A549 (cell line): ENCODE measurements at regions not wholly inside any gene's neighbourhood (a gene's known extent, or its start where the extent isn't known, plus 50 kb on each side); places are given as distances from the start of the nearest gene placed in this dataset.

ENCODE experiments used
- ATAC-seq, 2 experiments: fragments of 200-7000 bp in 1 of 2; fragments of >200 bp in 1 of 2; cut with Nextera tagmentation in 1 of 2; cut with Tn5 transposase in 1 of 2; 3 replicates each; pipeline versions ENCODE4 v1.8.0 to v1.9.1; 2018 to 2020; ENCODE audit warnings: mild to moderate bottlenecking in 1 of 2, moderate library complexity in 1 of 2
- CTCF ChIA-PET: fragments of 300-600 bp; sonication (Branson Sonifier 250); formaldehyde crosslinking; extraction: SDS; loops from one replicate; lab custom pipeline; 2021; ENCODE audit warnings: antibody characterized with exemption, inconsistent platforms; lab: Yijun Ruan, JAX
- POLR2A ChIA-PET: fragments of 350-600 bp; formaldehyde crosslinking; extraction: SDS; loops from one replicate; lab custom pipeline; 2021; ENCODE audit warnings: antibody characterized with exemption, inconsistent platforms; lab: Yijun Ruan, JAX
- DNase-seq, 2 experiments: peaks; one replicate each; pipeline versions ENCODE4 v3.0.0 to v3.0.0-alpha.2; 2011 to 2016; ENCODE audit warnings: low read depth in 1 of 2, low spot score in 1 of 2
- FAIRE-seq: peaks from 2 replicates; lab custom pipeline; 2011; peaks lifted over from hg19 to GRCh38; lab: Jason Lieb, UNC
- H3K27ac ChIP-seq, 2 experiments: fragments of >200 bp; sonication (Bioruptor Twin); formaldehyde crosslinking; 3 replicates each; pipeline ENCODE4 v1.5.1; 2016 to 2017
- H3K4me1 ChIP-seq: fragments of >200 bp; sonication (Bioruptor Twin); formaldehyde crosslinking; 3 replicates; pipeline ENCODE4 v1.6.1; 2016
- H3K4me2 ChIP-seq: fragments of >200 bp; sonication (Bioruptor Twin); formaldehyde crosslinking; 3 replicates; pipeline ENCODE4 v1.6.1; 2016
- H3K4me3 ChIP-seq: fragments of >200 bp; sonication (Bioruptor Twin); formaldehyde crosslinking; 3 replicates; pipeline ENCODE4 v1.5.1; 2016
- H3K9me3 ChIP-seq: fragments of >200 bp; sonication (Bioruptor Twin); formaldehyde crosslinking; 3 replicates; pipeline ENCODE4 v1.6.1; 2016
- BCL3 ChIP-seq: fragments of >200 bp; sonication (Bioruptor Twin); formaldehyde crosslinking; IDR thresholded peaks from 3 replicates; pipeline ENCODE4 v1.6.1; 2016
- CBX2 ChIP-seq: fragments of 200-600 bp; sonication (generic); IDR thresholded peaks from 2 replicates; pipeline ENCODE4 v1.6.1; 2016; ENCODE audit warnings: low read depth, mild to moderate bottlenecking, borderline replicate concordance
- CBX8 ChIP-seq: fragments of 200-600 bp; sonication (generic); IDR thresholded peaks from 2 replicates; pipeline ENCODE4 v1.6.1; 2016
- CEBPB ChIP-seq, 2 experiments: fragments of >200 bp in 1 of 2; sonication (Bioruptor Twin) in 1 of 2; formaldehyde crosslinking in 1 of 2; IDR thresholded peaks; 2 replicates each; pipeline ENCODE4 v1.6.1; 2012 to 2016
- CTCF ChIP-seq: fragments of >200 bp; sonication (Bioruptor Twin); formaldehyde crosslinking; IDR thresholded peaks from 3 replicates; pipeline ENCODE4 v1.5.1; 2016
- EHF ChIP-seq: fragments of 250-450 bp; sonication (Bioruptor Pico); IDR thresholded peaks from 2 replicates; pipeline ENCODE4 v1.5.0; 2020; ENCODE audit warnings: mild to moderate bottlenecking
- EHMT2 ChIP-seq: fragments of 200-600 bp; sonication (generic); IDR thresholded peaks from 2 replicates; pipeline ENCODE4 v1.6.1; 2016; ENCODE audit warnings: antibody characterized with exemption, low read depth, mild to moderate bottlenecking, moderate library complexity
- ELK1 ChIP-seq: fragments of 150-350 bp; IDR thresholded peaks from 2 replicates; pipeline ENCODE4 v1.6.1; 2014; ENCODE audit warnings: low read depth, mild to moderate bottlenecking, low read length
- FOSL2 ChIP-seq, 2 experiments: fragments of 450-650 bp in 1 of 2; fragments of >200 bp in 1 of 2; sonication (Bioruptor Twin) in 1 of 2; formaldehyde crosslinking; IDR thresholded peaks; 2 replicates each; pipeline versions ENCODE4 v1.5.0 to v1.6.1; 2016 to 2020; ENCODE audit warnings: mild to moderate bottlenecking in 1 of 2, moderate library complexity in 1 of 2
- HES2 ChIP-seq: fragments of >200 bp; sonication (Bioruptor Twin); formaldehyde crosslinking; IDR thresholded peaks from 2 replicates; pipeline ENCODE4 v1.6.1; 2016
- HOXA7 ChIP-seq: fragments of 250-450 bp; sonication (Bioruptor Pico); IDR thresholded peaks from 2 replicates; pipeline ENCODE4 v1.5.0; 2020; ENCODE audit warnings: mild to moderate bottlenecking, moderate library complexity
- HOXB5 ChIP-seq: fragments of 250-450 bp; sonication (Bioruptor Pico); IDR thresholded peaks from 2 replicates; pipeline ENCODE4 v1.5.0; 2020; ENCODE audit warnings: mild to moderate bottlenecking, moderate library complexity
- JUN ChIP-seq, 2 experiments: fragments of >200 bp; sonication (Bioruptor Twin); formaldehyde crosslinking; IDR thresholded peaks; 2 replicates in 1 of 2; 3 replicates in 1 of 2; pipeline ENCODE4 v1.6.1; 2016 to 2017
- KDM5A ChIP-seq: fragments of 200-600 bp; sonication (generic); IDR thresholded peaks from 2 replicates; pipeline ENCODE4 v1.6.1; 2016; ENCODE audit warnings: antibody characterized with exemption, mild to moderate bottlenecking
- MAFK ChIP-seq: fragments of 450-650 bp; IDR thresholded peaks from 2 replicates; pipeline ENCODE4 v1.6.1; 2014; ENCODE audit not compliant: partially characterized antibody
- MAZ ChIP-seq: fragments of 150-350 bp; IDR thresholded peaks from 2 replicates; pipeline ENCODE4 v1.6.1; 2014; ENCODE audit warnings: antibody characterized with exemption, low read depth, low read length, borderline replicate concordance
- NR3C1 ChIP-seq: fragments of >200 bp; sonication (Bioruptor Twin); formaldehyde crosslinking; IDR thresholded peaks from 3 replicates; pipeline ENCODE4 v1.6.1; 2017
- PHF8 ChIP-seq: fragments of 200-600 bp; sonication (generic); IDR thresholded peaks from 2 replicates; pipeline ENCODE4 v1.6.1; 2016; ENCODE audit warnings: low read depth, mild to moderate bottlenecking, antibody characterized with exemption, moderate library complexity, borderline replicate concordance
- POLR2AphosphoS2 ChIP-seq: conservative IDR thresholded peaks from 2 replicates; pipeline ENCODE4 v1.6.1; 2012; ENCODE audit warnings: low read length, improper control_type of control experiment, inconsistent platforms
- RAD21 ChIP-seq, 2 experiments: fragments of >200 bp in 1 of 2; sonication (Bioruptor Twin) in 1 of 2; formaldehyde crosslinking in 1 of 2; IDR thresholded peaks in 1 of 2; conservative IDR thresholded peaks in 1 of 2; 2 replicates in 1 of 2; 3 replicates in 1 of 2; pipeline ENCODE4 v1.6.1; 2012 to 2018; ENCODE audit warnings: inconsistent platforms in 1 of 2
- RARB ChIP-seq: fragments of 250-450 bp; sonication (Bioruptor Pico); IDR thresholded peaks from 2 replicates; pipeline ENCODE4 v1.8.0; 2021; ENCODE audit warnings: mild to moderate bottlenecking, moderate library complexity
- RFX5 ChIP-seq: fragments of 450-650 bp; IDR thresholded peaks from 2 replicates; pipeline ENCODE4 v1.7.1; 2014; ENCODE audit warnings: antibody characterized with exemption, mild to moderate bottlenecking, moderate library complexity
- RNF2 ChIP-seq: fragments of 200-600 bp; sonication (generic); IDR thresholded peaks from 2 replicates; pipeline ENCODE4 v1.6.1; 2016; ENCODE audit warnings: low read depth, mild to moderate bottlenecking, antibody characterized with exemption, moderate library complexity, borderline replicate concordance
- SMC3 ChIP-seq: fragments of >200 bp; sonication (Bioruptor Twin); formaldehyde crosslinking; IDR thresholded peaks from 3 replicates; pipeline ENCODE4 v1.6.1; 2018; ENCODE audit warnings: inconsistent platforms
- SREBF2 ChIP-seq: fragments of 450-650 bp; IDR thresholded peaks from 2 replicates; pipeline ENCODE4 v1.6.1; 2014; ENCODE audit warnings: mild to moderate bottlenecking, moderate library complexity
- TP53 ChIP-seq: fragments of 250-450 bp; sonication (Bioruptor Pico); IDR thresholded peaks from 2 replicates; pipeline ENCODE4 v1.5.0; 2021; ENCODE audit warnings: mild to moderate bottlenecking, moderate library complexity
- ZC3H11A ChIP-seq: fragments of 450-650 bp; IDR thresholded peaks from 2 replicates; pipeline ENCODE4 v1.6.1; 2014; ENCODE audit warnings: antibody characterized with exemption, mild to moderate bottlenecking
- ZNF302 ChIP-seq: fragments of 250-450 bp; sonication (Bioruptor Pico); IDR thresholded peaks from 2 replicates; pipeline ENCODE4 v1.9.0; 2021; ENCODE audit warnings: inconsistent platforms, mild to moderate bottlenecking, moderate library complexity
- ZSCAN20 ChIP-seq: fragments of 250-450 bp; sonication (Bioruptor Pico); IDR thresholded peaks from 2 replicates; pipeline ENCODE4 v1.8.0; 2022; ENCODE audit warnings: mild to moderate bottlenecking, moderate library complexity
- WGBS: methylation state at CpG from one replicate; pipeline ENCODE4 v1.1.6; 2017; ENCODE audit errors: missing lambda C conversion rate; 5-methylcytosine and 5-hydroxymethylcytosine counted together

DNA sequence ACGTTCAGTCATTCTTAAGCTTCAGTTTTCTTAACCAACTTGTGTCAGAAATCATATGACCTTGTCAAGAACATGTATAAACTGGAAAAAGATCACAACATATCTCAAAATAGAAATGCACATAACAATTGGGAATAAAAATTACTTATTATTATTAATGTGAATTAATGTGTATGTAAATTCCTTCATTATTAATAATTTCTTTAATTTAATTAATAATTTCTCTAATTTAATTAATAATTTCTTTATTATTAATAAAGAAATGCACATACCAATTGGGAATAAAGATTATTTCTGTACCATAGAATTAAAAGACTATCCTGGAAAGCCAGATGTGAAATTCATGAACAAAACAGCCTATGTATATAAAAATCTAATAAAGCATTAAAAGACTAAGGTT, 718.5 kb upstream of the PCDH7 start:
- POLR2A ChIA-PET = no interaction called here
- WGBS = 9% methylated on average over 1 of the region's 1 CpG
- Histone ChIP-seq H3K4me2 (no peak overlapping the region), H3K4me1 (no peaks in the 10 kb centered on the region)
- FAIRE-seq = no peak
- DNase-seq = no peak
- TF ChIP-seq KDM5A = no peak
- no peak for TF ChIP-seq RFX5
- no peak for TF ChIP-seq BCL3
- no peak for TF ChIP-seq RAD21 (conservative IDR thresholded peaks at IDR 0.05 in 1 of 2, IDR thresholded peaks at IDR 0.05 in 1 of 2)
- no peak for TF ChIP-seq ZNF302
- TF ChIP-seq CBX2 = no peak
- no peak for TF ChIP-seq ZC3H11A
- TF ChIP-seq PHF8 = no peak
- no peak for TF ChIP-seq SMC3
- no peak for TF ChIP-seq FOSL2 (IDR thresholded peaks at IDR 0.05)
- TF ChIP-seq FOSL2 (CRISPR knock-in tag; IDR thresholded peaks at IDR 0.05) = no peak
- TF ChIP-seq HOXB5 = no peak
- TF ChIP-seq SREBF2 = no peak
- TF ChIP-seq EHMT2 = no peak
- TF ChIP-seq RARB (CRISPR knock-in tag) = no peak
- no peak for TF ChIP-seq ZSCAN20 (CRISPR knock-in tag)
- no peak for TF ChIP-seq JUN (IDR thresholded peaks at IDR 0.05)
- TF ChIP-seq, all 56 proteins: peak for 0
- H3K27ac ChIP-seq = no peak overlapping the region
- no peaks in the 10 kb centered on the region for H3K9me3 ChIP-seq
- no peak overlapping the region for H3K4me3 ChIP-seq
- CTCF ChIA-PET = no interaction called here
- ATAC-seq = no peak

GRCh38 chr4:30002341-30002740, 717.8 kb upstream of the PCDH7 start:
- POLR2A ChIA-PET = no interaction called here
- Histone ChIP-seq H3K9me3 (no peaks in the 10 kb centered on the region), H3K4me1 (no peaks in the 10 kb centered on the region), H3K4me2 (no peak overlapping the region), H3K27ac (no peak overlapping the region), H3K4me3 (no peak overlapping the region)
- FAIRE-seq (no peak), DNase-seq (no peak), ATAC-seq (no peak)
- TF ChIP-seq MAZ = no peak
- no peak for TF ChIP-seq CEBPB (IDR thresholded peaks at IDR 0.05)
- no peak for TF ChIP-seq HOXA7 (CRISPR knock-in tag)
- TF ChIP-seq CTCF = no peak
- no peak for TF ChIP-seq NR3C1
- TF ChIP-seq POLR2AphosphoS2 = no peak
- TF ChIP-seq EHF (CRISPR knock-in tag) = no peak
- no peak for TF ChIP-seq TP53 (CRISPR knock-in tag)
- no peak for TF ChIP-seq HES2
- no peak for TF ChIP-seq CBX8
- no peak for TF ChIP-seq MAFK
- TF ChIP-seq EHMT2 = no peak
- no peak for TF ChIP-seq ELK1
- TF ChIP-seq RNF2 = no peak
- CTCF ChIA-PET = no interaction called here
- WGBS = 2% methylated on average over 3 of the region's 3 CpGs
